Ishikawa (cell line): ENCODE measurements at regions not wholly inside any gene's neighbourhood (a gene's known extent, or its start where the extent isn't known, plus 50 kb on each side); places are given as distances from the start of the nearest gene placed in this dataset.

Source experiments
- CEBPB ChIP-seq: IDR thresholded peaks from 2 replicates; pipeline ENCODE4 v1.6.1; 2012
- CREB1 ChIP-seq: IDR thresholded peaks from 2 replicates; pipeline ENCODE4 v1.6.1; 2012; ENCODE audit warnings: low read depth
- EGR1 ChIP-seq: IDR thresholded peaks from 2 replicates; pipeline ENCODE4 v1.6.1; 2012
- EP300 ChIP-seq: IDR thresholded peaks from 2 replicates; pipeline ENCODE4 v1.6.1; 2012; ENCODE audit warnings: borderline replicate concordance
- FOXM1 ChIP-seq: IDR thresholded peaks from 2 replicates; pipeline ENCODE4 v1.6.1; 2012; ENCODE audit warnings: low read depth, borderline replicate concordance
- NFIC ChIP-seq: IDR thresholded peaks from 2 replicates; pipeline ENCODE4 v1.6.1; 2012
- RAD21 ChIP-seq: IDR thresholded peaks from 2 replicates; pipeline ENCODE4 v1.6.1; 2012; ENCODE audit warnings: low read depth
- TAF1 ChIP-seq: IDR thresholded peaks from 2 replicates; pipeline ENCODE4 v1.6.1; 2012; ENCODE audit warnings: low read depth, mild to moderate bottlenecking
- TCF12 ChIP-seq: IDR thresholded peaks from 2 replicates; pipeline ENCODE4 v1.6.1; 2012; ENCODE audit warnings: low read depth
- TEAD4 ChIP-seq: IDR thresholded peaks from 2 replicates; pipeline ENCODE4 v1.6.1; 2012
- YY1 ChIP-seq: IDR thresholded peaks from 2 replicates; pipeline ENCODE4 v1.6.1; 2012; ENCODE audit warnings: low read depth
- ZBTB7A ChIP-seq: IDR thresholded peaks from 2 replicates; pipeline ENCODE4 v1.6.1; 2012; ENCODE audit warnings: low read depth
- TF ChIP-seq, protein P1 (sequence below): IDR thresholded peaks from 2 replicates; pipeline ENCODE4 v1.6.1; 2012; ENCODE audit warnings: low read depth, mild to moderate bottlenecking
- TF ChIP-seq, protein P2 (sequence below): IDR thresholded peaks from 2 replicates; pipeline ENCODE4 v1.6.1; 2012
- TF ChIP-seq, protein P3 (sequence below): IDR thresholded peaks from 2 replicates; pipeline ENCODE4 v1.6.1; 2012

DNA sequence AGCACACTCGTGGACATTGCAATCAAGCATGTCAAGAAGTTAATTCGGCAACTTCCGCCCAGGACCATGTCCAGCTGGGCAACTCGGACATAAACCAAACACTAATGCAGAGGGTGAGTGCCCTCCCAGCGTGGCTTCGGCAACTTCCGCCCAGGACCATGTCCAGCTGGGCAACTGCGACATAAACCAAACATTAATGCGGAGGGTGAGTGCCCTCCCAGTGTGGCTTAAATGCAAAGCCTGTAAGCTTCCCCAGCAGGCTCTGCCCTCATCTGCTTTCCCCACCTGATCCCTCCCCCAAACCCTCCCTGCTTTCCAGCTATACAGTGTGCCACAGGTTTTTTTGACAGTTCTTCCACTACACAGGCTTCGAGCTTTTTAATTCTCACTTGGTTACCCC is 143.4 kb downstream of the PXDC1 start:
- TF ChIP-seq EP300, result no peak
- no peak for TF ChIP-seq ZBTB7A
- TF ChIP-seq CREB1, result no peak
- TF ChIP-seq FOXM1, result no peak
- TF ChIP-seq, protein P1, sequence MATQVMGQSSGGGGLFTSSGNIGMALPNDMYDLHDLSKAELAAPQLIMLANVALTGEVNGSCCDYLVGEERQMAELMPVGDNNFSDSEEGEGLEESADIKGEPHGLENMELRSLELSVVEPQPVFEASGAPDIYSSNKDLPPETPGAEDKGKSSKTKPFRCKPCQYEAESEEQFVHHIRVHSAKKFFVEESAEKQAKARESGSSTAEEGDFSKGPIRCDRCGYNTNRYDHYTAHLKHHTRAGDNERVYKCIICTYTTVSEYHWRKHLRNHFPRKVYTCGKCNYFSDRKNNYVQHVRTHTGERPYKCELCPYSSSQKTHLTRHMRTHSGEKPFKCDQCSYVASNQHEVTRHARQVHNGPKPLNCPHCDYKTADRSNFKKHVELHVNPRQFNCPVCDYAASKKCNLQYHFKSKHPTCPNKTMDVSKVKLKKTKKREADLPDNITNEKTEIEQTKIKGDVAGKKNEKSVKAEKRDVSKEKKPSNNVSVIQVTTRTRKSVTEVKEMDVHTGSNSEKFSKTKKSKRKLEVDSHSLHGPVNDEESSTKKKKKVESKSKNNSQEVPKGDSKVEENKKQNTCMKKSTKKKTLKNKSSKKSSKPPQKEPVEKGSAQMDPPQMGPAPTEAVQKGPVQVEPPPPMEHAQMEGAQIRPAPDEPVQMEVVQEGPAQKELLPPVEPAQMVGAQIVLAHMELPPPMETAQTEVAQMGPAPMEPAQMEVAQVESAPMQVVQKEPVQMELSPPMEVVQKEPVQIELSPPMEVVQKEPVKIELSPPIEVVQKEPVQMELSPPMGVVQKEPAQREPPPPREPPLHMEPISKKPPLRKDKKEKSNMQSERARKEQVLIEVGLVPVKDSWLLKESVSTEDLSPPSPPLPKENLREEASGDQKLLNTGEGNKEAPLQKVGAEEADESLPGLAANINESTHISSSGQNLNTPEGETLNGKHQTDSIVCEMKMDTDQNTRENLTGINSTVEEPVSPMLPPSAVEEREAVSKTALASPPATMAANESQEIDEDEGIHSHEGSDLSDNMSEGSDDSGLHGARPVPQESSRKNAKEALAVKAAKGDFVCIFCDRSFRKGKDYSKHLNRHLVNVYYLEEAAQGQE, result no peak
- TF ChIP-seq, protein P2, sequence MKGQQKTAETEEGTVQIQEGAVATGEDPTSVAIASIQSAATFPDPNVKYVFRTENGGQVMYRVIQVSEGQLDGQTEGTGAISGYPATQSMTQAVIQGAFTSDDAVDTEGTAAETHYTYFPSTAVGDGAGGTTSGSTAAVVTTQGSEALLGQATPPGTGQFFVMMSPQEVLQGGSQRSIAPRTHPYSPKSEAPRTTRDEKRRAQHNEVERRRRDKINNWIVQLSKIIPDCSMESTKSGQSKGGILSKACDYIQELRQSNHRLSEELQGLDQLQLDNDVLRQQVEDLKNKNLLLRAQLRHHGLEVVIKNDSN, result no peak
- no peak for TF ChIP-seq TAF1
- no peak for TF ChIP-seq TEAD4

DNA sequence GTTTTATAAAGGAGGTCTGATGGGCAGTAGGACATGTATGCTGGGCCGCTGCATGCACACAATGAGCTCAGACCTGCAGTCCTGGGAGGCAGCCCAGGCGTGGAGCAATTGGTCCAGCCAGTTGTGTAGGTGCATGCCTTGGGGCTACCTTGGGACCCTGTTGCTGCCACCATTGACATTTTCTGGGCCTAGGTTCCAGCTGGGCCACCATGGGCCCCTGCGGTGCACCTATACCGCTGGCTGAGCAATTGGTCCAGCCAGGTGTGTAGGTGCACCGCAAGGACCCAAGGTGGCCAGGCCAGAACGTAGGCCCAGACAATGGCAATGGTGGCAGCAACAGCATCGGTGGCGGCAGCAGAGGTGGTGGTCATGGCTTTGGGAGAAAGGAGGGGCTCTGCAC is 143.9 kb downstream of the PXDC1 start:
- TF ChIP-seq NFIC (no peak), CEBPB (no peak), RAD21 (no peak)
- TF ChIP-seq, protein P1, result no peak

DNA sequence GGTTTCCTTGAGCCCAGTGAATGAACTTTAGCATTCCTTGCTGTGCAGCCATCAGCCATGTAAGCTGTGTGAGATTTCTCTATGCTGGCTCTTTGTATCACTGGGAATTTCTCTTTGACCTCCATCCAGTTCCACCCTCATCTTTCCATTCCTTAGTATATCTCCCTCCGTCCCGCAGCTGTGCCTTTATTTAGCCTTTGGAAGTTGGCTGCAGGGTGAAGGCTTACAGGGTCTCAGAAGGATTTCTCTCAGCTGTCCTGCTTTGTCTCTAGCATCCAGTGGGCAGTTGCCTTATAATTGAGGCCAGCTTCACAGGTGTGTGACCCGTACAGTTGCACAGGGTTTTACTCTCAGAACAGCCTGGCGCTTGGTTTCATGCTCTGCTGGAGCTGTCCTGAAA is 144.3 kb downstream of the PXDC1 start:
- TF ChIP-seq TAF1 (no peak), TEAD4 (no peak), YY1 (no peak), TCF12 (no peak), FOXM1 (no peak), EP300 (no peak), NFIC (no peak), CREB1 (no peak), EGR1 (no peak), ZBTB7A (no peak), RAD21 (no peak)
- TF ChIP-seq, protein P3, sequence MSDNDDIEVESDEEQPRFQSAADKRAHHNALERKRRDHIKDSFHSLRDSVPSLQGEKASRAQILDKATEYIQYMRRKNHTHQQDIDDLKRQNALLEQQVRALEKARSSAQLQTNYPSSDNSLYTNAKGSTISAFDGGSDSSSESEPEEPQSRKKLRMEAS, result no peak
- TF ChIP-seq, protein P2, result no peak
- TF ChIP-seq, protein P1, result no peak

DNA sequence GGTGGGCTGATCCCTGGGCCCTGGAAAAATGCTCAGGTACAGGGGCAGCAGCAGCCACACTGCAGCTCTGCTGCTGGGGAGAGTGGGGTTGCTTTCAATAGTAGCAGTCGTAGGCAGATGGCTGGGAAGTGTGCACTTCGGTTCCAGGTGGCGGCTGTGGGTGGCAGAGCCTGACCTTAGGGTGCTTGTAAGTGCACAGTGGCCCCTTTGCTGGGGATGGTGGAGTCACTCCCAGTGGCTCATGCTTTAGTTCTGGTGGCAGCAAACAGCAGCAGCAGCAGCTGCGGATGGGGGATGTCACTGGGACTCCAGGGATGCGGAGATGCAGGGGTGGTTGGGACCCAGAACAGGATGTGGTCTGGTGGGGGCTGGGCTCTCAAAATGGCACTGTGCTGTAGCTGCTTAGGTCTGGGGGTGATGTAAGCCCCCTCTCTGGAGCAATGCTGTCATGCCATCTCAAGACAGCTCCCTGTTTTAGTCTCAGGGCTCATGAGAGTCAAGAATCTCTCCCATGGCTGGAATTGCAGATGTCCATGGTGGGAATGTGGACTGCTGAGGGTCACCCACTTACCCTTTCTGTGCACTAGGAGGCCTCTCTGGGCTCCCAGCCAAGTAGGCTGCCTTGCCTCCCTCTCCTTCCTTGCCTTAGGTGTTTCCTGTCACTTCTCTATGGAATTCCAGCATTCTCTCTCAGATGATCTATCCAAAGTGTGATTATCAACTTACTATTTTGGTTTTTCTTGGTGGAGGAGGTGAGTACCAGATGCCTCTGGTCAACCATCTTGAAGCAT is 146.7 kb upstream of the SLC22A23 start:
- TF ChIP-seq TAF1 (no peak), NFIC (0 out of 2 replicates have a peak, but pooled peaks have one; percentile 19), CEBPB (no peak), RAD21 (no peak)

DNA sequence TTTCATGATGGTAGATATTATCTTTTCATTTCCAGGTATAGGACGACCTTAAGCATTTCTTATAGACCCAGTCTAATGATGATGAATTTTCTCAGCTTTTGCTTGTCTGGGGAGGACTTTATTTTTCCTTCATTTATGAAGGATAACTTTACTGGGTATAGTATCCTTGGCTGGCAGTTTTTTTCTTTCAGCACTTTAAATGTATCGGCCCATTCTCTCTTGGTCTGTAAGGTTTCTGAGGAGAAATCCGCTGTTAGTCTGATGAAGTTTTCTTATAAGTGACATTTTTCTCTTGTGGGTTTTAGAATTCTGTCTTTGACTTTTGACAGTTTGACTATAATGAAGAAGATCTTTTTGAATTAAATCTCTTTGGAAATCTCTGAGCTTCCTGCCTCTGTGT is 144.7 kb upstream of the SLC22A23 start:
- no peak for TF ChIP-seq TCF12
- TF ChIP-seq, protein P3, result no peak
